ENCODE measurements at regions not wholly inside any gene's neighbourhood (a gene's known extent, or its start where the extent isn't known, plus 50 kb on each side); places are given as distances from the start of the nearest gene placed in this dataset.

GRCh38 chr9:78614892-78615291 is 318.0 kb downstream of the PSAT1 start:
- TF ChIP-seq CTCF (IDR thresholded peaks at IDR 0.05; ENCODE audit: unreplicated experiment), result no peak
- no peak overlapping the region for H3K4me3 Mint-ChIP-seq (ENCODE audit: low read depth, unreplicated experiment)
- peaks cover 36% of the 10 kb centered on the region for H3K27me3 Mint-ChIP-seq (ENCODE audit: unreplicated experiment)
- no peak for DNase-seq
- peaks cover 3% of the 10 kb centered on the region for H3K9me3 Mint-ChIP-seq (ENCODE audit: low read depth, unreplicated experiment)
- no peaks in the 10 kb centered on the region for H3K36me3 Mint-ChIP-seq (ENCODE audit: insufficient read depth, unreplicated experiment)
- no TSS peak for BruUV-seq (replicated peaks)
- CTCF ChIA-PET, result no interaction called here
- no peak overlapping the region for H3K27ac Mint-ChIP-seq (ENCODE audit: unreplicated experiment)
- intact Hi-C loops (cut with micrococcal nuclease; ENCODE audit: unreplicated experiment), result no loop called here
- no peaks in the 10 kb centered on the region for H3K4me1 Mint-ChIP-seq (ENCODE audit: low read depth, unreplicated experiment)

GRCh38 chr9:78615372-78615771 is 318.4 kb downstream of the PSAT1 start:
- CTCF ChIA-PET, result no interaction called here

GRCh38 chr9:78618735-78619134 is 321.8 kb downstream of the PSAT1 start:
- peaks cover 3% of the 10 kb centered on the region for H3K9me3 Mint-ChIP-seq (ENCODE audit: low read depth, unreplicated experiment)
- H3K4me1 Mint-ChIP-seq (ENCODE audit: low read depth, unreplicated experiment), result no peaks in the 10 kb centered on the region
- no peaks in the 10 kb centered on the region for H3K36me3 Mint-ChIP-seq (ENCODE audit: insufficient read depth, unreplicated experiment)
- TF ChIP-seq CTCF (IDR thresholded peaks at IDR 0.05; ENCODE audit: unreplicated experiment), result no peak
- no peak overlapping the region for H3K27ac Mint-ChIP-seq (ENCODE audit: unreplicated experiment)
- intact Hi-C loops (cut with micrococcal nuclease; ENCODE audit: unreplicated experiment), result no loop called here
- peaks cover 32% of the 10 kb centered on the region for H3K27me3 Mint-ChIP-seq (ENCODE audit: unreplicated experiment)
- no peak for DNase-seq
- CTCF ChIA-PET, result no interaction called here
- H3K4me3 Mint-ChIP-seq (ENCODE audit: low read depth, unreplicated experiment), result no peak overlapping the region
- BruUV-seq (replicated peaks), result no TSS peak

More at GRCh38 chr9:78615372-78615771, 318.4 kb downstream of the PSAT1 start:
- H3K27me3 Mint-ChIP-seq (ENCODE audit: unreplicated experiment), result peaks cover 36% of the 10 kb centered on the region
- no TSS peak for BruUV-seq (replicated peaks)
- no peak overlapping the region for H3K27ac Mint-ChIP-seq (ENCODE audit: unreplicated experiment)
- no peak for DNase-seq
- no peak overlapping the region for H3K4me3 Mint-ChIP-seq (ENCODE audit: low read depth, unreplicated experiment)
- no peaks in the 10 kb centered on the region for H3K4me1 Mint-ChIP-seq (ENCODE audit: low read depth, unreplicated experiment)
- H3K9me3 Mint-ChIP-seq (ENCODE audit: low read depth, unreplicated experiment), result peaks cover 3% of the 10 kb centered on the region
- TF ChIP-seq CTCF (IDR thresholded peaks at IDR 0.05; ENCODE audit: unreplicated experiment), result no peak
- H3K36me3 Mint-ChIP-seq (ENCODE audit: insufficient read depth, unreplicated experiment), result no peaks in the 10 kb centered on the region
- intact Hi-C loops (cut with micrococcal nuclease; ENCODE audit: unreplicated experiment), result no loop called here

GRCh38 chr9:78620303-78620702 is 323.4 kb downstream of the PSAT1 start:
- H3K27me3 Mint-ChIP-seq (ENCODE audit: unreplicated experiment), result peaks cover 40% of the 10 kb centered on the region
- H3K4me1 Mint-ChIP-seq (ENCODE audit: low read depth, unreplicated experiment), result no peaks in the 10 kb centered on the region
- no TSS peak for BruUV-seq (replicated peaks)
- CTCF ChIA-PET, result no interaction called here
- no peak overlapping the region for H3K4me3 Mint-ChIP-seq (ENCODE audit: low read depth, unreplicated experiment)
- H3K27ac Mint-ChIP-seq (ENCODE audit: unreplicated experiment), result no peak overlapping the region
- peaks cover 3% of the 10 kb centered on the region for H3K9me3 Mint-ChIP-seq (ENCODE audit: low read depth, unreplicated experiment)
- H3K36me3 Mint-ChIP-seq (ENCODE audit: insufficient read depth, unreplicated experiment), result no peaks in the 10 kb centered on the region
- no peak for TF ChIP-seq CTCF (IDR thresholded peaks at IDR 0.05; ENCODE audit: unreplicated experiment)
- intact Hi-C loops (cut with micrococcal nuclease; ENCODE audit: unreplicated experiment), result no loop called here
- DNase-seq, result no peak

GRCh38 chr9:78620764-78621163 is 323.8 kb downstream of the PSAT1 start:
- no peak overlapping the region for H3K27ac Mint-ChIP-seq (ENCODE audit: unreplicated experiment)

More at GRCh38 chr9:78620764-78621163, 323.8 kb downstream of the PSAT1 start:
- Mint-ChIP-seq H3K4me1 (ENCODE audit: low read depth, unreplicated experiment) (no peaks in the 10 kb centered on the region), H3K27me3 (ENCODE audit: unreplicated experiment) (peaks cover 38% of the 10 kb centered on the region), H3K9me3 (ENCODE audit: low read depth, unreplicated experiment) (peaks cover 3% of the 10 kb centered on the region), H3K36me3 (ENCODE audit: insufficient read depth, unreplicated experiment) (no peaks in the 10 kb centered on the region), H3K4me3 (ENCODE audit: low read depth, unreplicated experiment) (no peak overlapping the region)
- intact Hi-C loops (cut with micrococcal nuclease; ENCODE audit: unreplicated experiment), result no loop called here
- TF ChIP-seq CTCF (IDR thresholded peaks at IDR 0.05; ENCODE audit: unreplicated experiment), result no peak
- no TSS peak for BruUV-seq (replicated peaks)
- CTCF ChIA-PET, result no interaction called here
- DNase-seq, result no peak
